GM12872 (cell line): ENCODE measurements at regions not wholly inside any gene's neighbourhood (a gene's known extent, or its start where the extent isn't known, plus 50 kb on each side); places are given as distances from the start of the nearest gene placed in this dataset.

Source experiments
- TF ChIP-seq, protein P1 (sequence below): IDR thresholded peaks from 3 replicates; pipeline ENCODE4 v1.5.1; 2011; ENCODE audit warnings: low read depth, mild to moderate bottlenecking, low read length, moderate library complexity; ENCODE audit not compliant: insufficient read depth

DNA sequence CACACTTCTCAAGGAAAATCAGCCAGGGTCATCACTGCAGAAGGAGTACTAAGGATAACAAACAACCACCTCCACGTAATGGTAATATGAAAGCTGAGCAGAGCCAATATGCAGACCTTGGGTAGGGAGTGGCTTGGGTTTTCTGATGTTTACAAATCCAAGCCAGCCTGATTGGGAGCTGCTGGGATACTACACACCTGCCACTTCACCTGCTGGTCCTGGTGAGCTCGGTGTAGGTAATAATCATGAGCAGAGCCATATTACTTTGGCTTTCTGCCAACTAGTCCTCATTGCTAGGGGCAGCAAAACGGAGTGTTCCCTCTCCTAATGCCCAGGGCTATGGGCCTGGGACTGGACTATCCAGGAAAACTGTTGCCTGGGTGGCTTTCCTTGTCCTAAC, 433.5 kb upstream of the PPP2R3A start:
- TF ChIP-seq, protein P1, sequence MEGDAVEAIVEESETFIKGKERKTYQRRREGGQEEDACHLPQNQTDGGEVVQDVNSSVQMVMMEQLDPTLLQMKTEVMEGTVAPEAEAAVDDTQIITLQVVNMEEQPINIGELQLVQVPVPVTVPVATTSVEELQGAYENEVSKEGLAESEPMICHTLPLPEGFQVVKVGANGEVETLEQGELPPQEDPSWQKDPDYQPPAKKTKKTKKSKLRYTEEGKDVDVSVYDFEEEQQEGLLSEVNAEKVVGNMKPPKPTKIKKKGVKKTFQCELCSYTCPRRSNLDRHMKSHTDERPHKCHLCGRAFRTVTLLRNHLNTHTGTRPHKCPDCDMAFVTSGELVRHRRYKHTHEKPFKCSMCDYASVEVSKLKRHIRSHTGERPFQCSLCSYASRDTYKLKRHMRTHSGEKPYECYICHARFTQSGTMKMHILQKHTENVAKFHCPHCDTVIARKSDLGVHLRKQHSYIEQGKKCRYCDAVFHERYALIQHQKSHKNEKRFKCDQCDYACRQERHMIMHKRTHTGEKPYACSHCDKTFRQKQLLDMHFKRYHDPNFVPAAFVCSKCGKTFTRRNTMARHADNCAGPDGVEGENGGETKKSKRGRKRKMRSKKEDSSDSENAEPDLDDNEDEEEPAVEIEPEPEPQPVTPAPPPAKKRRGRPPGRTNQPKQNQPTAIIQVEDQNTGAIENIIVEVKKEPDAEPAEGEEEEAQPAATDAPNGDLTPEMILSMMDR: no peak

DNA sequence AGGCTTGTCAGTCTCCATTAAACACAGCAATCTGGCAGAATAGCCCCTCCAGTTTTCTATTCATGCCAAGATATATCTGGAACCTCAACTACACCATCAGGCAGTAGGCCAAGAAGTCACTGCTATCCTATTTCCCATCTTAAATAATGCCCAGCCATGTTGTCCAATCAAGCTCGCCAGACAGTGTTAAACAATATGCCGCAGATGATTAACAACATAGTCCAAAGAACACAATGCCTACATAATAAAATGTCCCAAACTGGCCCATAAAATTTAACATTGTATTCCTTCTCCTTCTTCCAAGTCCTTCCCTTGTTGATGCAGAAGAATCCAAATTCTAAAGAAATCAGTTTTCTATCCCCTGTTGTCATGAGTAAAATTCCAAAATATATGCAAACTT, 427.4 kb upstream of the PPP2R3A start:
- TF ChIP-seq, protein P1: no peak

DNA sequence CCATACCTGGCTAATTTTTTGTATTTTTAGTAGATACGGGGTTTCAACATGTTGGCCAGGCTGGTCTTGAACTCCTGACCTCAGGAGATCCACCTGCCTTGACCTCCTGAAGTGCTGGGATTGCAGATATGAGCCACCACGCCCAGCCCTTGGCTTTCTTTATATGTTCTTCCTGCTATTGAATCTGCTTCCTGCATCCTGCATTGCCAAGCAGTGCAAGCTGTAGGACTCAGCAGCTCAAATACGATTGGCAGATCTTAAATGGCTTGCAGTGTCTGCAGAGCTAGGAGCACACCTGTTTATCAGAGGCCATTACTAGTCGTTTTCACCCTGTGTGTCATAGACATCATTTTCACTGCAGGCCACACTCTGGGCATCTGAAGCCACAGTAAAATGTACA, 426.2 kb upstream of the PPP2R3A start:
- TF ChIP-seq, protein P1: no peak

DNA sequence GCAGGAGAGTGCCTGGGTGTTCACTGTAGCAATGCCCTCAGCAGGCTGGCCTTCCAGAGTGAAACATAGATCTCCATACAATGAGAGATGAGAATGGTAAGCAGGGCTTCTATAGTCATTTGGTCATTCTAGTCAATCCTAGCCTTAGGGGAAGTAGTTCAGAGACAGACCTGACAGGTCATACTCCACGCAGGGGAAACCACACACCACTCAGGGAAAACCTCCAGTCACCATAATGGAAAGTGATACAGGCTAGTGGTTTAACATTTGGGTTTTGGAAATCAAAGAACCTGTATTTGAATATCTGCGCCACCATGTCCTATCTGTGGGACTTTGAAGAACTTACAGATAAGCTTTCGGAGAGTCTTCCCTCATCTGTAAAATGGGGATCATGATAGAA, 425.7 kb upstream of the PPP2R3A start:
- TF ChIP-seq, protein P1: no peak

DNA sequence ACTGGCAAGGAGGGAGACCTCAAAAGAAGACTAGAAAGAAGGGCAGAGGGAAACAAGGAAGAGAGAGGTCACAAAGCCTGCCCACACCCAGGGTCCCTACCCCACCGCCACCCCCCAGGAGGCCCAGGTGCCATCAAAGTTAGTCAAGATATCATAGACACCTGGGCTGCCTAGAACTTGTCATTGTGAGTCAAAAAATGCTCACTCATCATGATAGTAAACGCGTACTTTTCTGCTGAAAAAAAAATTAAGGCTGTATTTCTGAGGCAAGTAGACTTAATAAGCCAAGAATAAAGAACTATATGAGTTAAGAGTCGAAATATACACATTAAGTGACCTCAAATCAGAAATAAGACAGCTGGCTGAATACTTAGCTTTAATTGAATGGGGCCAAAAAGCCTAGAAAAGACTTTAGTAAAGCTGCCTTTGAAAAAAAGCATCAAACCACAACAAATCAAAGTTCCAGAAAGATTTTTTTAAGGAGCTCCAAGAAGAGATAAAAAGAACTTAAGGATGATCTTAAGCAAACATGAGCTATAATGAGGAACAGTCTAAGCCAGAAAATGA, 415.5 kb upstream of the PPP2R3A start:
- TF ChIP-seq, protein P1: no peak

DNA sequence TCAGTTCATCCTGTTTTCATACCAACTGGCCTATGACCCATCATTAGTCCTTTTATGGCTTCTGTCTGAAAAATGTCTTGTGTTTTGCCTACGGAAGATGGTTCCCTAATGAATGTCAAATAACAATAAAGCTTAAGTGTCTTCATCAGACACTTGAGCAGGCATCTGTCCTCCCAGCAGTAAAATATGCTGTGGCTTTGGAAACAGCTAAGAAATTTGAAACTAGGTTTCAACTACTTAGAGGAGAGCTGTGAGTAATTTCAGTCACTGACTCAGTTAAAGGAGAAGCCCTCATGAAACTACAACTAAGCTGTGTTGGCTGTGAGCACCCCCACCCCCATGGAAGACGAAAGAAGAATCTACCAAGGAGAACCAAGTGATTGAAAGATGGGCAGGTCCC, 409.4 kb upstream of the PPP2R3A start:
- TF ChIP-seq, protein P1: no peak

DNA sequence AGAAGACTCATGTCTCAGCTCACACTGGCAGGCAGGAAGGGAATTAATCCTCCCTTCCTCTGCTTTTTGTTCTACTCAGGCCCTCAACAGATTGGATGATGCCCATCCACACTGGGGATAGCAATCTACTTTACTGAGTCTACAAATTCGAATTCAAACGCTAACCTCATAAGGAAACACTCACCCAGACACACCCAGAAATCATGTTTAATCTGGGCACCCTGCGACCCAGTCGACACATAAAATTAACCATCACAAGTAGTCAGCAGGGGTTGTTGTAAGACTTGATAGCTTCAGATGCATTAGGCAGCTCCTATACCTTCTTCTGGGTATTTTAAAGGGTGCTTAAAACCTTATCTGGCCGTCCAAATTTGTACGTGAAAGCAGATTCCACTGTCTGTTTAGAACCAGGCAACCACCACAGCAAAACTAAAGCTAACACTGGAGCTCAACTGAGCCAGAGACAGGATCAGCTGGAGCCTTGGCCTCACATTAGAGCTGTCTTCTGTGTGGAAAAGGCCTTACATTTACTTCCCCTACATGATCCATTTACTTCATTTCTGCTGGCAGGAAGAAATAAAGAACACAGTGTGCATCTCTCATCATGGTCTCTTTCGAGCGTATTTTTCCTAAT, 407.3 kb upstream of the PPP2R3A start:
- TF ChIP-seq, protein P1: no peak

DNA sequence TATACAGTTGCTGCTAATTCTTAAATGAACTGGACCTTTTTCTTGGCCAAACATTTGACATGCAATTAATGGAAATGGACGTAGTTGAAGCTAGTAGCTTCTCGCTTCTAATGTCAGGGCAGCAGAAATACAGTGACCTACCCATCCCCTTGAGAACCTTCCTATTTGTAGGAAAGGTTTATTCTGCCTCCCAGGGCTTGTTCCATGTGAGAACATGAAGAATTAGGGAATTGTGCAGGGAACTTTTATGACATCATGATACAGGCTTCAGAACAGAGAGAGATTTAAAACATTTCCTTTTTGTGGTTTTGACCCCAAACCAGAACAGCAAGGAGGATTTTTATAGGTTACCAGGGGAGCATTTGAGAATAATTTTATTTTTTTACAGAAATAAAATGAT, 406.6 kb upstream of the PPP2R3A start:
- TF ChIP-seq, protein P1: no peak
